Liver (tissue), 8 donors: ENCODE measurements at regions not wholly inside any gene's neighbourhood (a gene's known extent, or its start where the extent isn't known, plus 50 kb on each side); places are given as distances from the start of the nearest gene placed in this dataset.

ENCODE experiments used
- DNase-seq: peaks from one replicate; pipeline ENCODE4 v3.0.0-alpha.2; 2017; ENCODE audit warnings: low spot score
- H3K27ac ChIP-seq, 2 donors: one replicate each; pipeline ENCODE4 v1.7.0; 2013; ENCODE audit warnings: inconsistent platforms in 2 of 2, low read length in 2 of 2, control low read depth in 1 of 2, low read depth in 1 of 2, mild to moderate bottlenecking in 1 of 2
- H3K27me3 ChIP-seq, 4 donors: one replicate each; pipeline versions ENCODE4 v1.6.1 to v1.7.0; 2013; ENCODE audit warnings: low read length in 3 of 4, inconsistent platforms in 1 of 4, mild to moderate bottlenecking in 1 of 4, moderate library complexity in 1 of 4; ENCODE audit not compliant: control insufficient read depth in 4 of 4, insufficient read depth in 4 of 4
- H3K36me3 ChIP-seq, 4 donors: one replicate each; pipeline versions ENCODE4 v1.6.1 to v1.7.0; 2013; ENCODE audit warnings: low read length in 3 of 4, mild to moderate bottlenecking in 3 of 4, low read depth in 1 of 4, moderate library complexity in 1 of 4; ENCODE audit not compliant: control insufficient read depth in 4 of 4, insufficient read depth in 3 of 4
- H3K4me1 ChIP-seq, 4 donors: one replicate each; pipeline versions ENCODE4 v1.6.1 to v1.7.0; 2013; ENCODE audit warnings: low read length in 3 of 4, mild to moderate bottlenecking in 3 of 4, moderate library complexity in 1 of 4; ENCODE audit not compliant: control insufficient read depth in 4 of 4, insufficient read depth in 4 of 4
- H3K4me3 ChIP-seq, 3 donors: one replicate each; pipeline versions ENCODE4 v1.6.1 to v1.7.0; 2013; ENCODE audit warnings: low read length in 3 of 3, control low read depth in 1 of 3, low read depth in 1 of 3, mild to moderate bottlenecking in 1 of 3
- H3K9ac ChIP-seq, 2 donors: one replicate each; pipeline ENCODE4 v1.7.0; 2013; ENCODE audit warnings: low read length in 2 of 2, mild to moderate bottlenecking in 2 of 2, moderate library complexity in 2 of 2, control low read depth in 1 of 2, low read depth in 1 of 2
- H3K9me3 ChIP-seq, 4 donors: one replicate each; pipeline versions ENCODE4 v1.6.1 to v1.7.0; 2013; ENCODE audit warnings: low read length in 3 of 4; ENCODE audit not compliant: control insufficient read depth in 4 of 4
- FOXA1 ChIP-seq: IDR thresholded peaks from 2 replicates; pipeline ENCODE4 v1.6.1; 2016; ENCODE audit warnings: antibody characterized with exemption
- FOXA2 ChIP-seq: IDR thresholded peaks from 2 replicates; pipeline ENCODE4 v1.6.1; 2016; ENCODE audit warnings: antibody characterized with exemption
- GABPA ChIP-seq, 2 donors: IDR thresholded peaks in 1 of 2; conservative IDR thresholded peaks in 1 of 2; 2 replicates each; pipeline ENCODE4 v1.6.1; 2016; ENCODE audit warnings: antibody characterized with exemption in 2 of 2, mild to moderate bottlenecking in 1 of 2, moderate library complexity in 1 of 2
- HNF4A ChIP-seq, 2 donors: conservative IDR thresholded peaks; 2 replicates each; pipeline ENCODE4 v1.6.1; 2016; ENCODE audit warnings: antibody characterized with exemption in 2 of 2, mild to moderate bottlenecking in 2 of 2
- HNF4G ChIP-seq: IDR thresholded peaks from 2 replicates; pipeline ENCODE4 v1.6.1; 2016; ENCODE audit warnings: antibody characterized with exemption
- JUND ChIP-seq, 2 donors: IDR thresholded peaks; 2 replicates each; pipeline ENCODE4 v1.6.1; 2016; ENCODE audit warnings: antibody characterized with exemption in 2 of 2
- NR2F2 ChIP-seq: IDR thresholded peaks from 2 replicates; pipeline ENCODE4 v1.6.1; 2016; ENCODE audit warnings: antibody characterized with exemption
- RAD21 ChIP-seq, 2 donors: IDR thresholded peaks; 2 replicates each; pipeline ENCODE4 v1.6.1; 2016; ENCODE audit warnings: antibody characterized with exemption in 2 of 2, mild to moderate bottlenecking in 2 of 2
- SP1 ChIP-seq: IDR thresholded peaks from 2 replicates; pipeline ENCODE4 v1.6.1; 2018; ENCODE audit warnings: antibody characterized with exemption, mild to moderate bottlenecking
- YY1 ChIP-seq: IDR thresholded peaks from 2 replicates; pipeline ENCODE4 v1.6.1; 2016; ENCODE audit warnings: antibody characterized with exemption, mild to moderate bottlenecking
- WGBS: extraction: QIAGEN DNeasy Blood & Tissue Kit; methylation state at CpG from one replicate; pipeline ENCODE4 v1.1.7; 2013; 5-methylcytosine and 5-hydroxymethylcytosine counted together
- TF ChIP-seq, protein P1 (sequence below): fragments of 150-350 bp; IDR thresholded peaks from 2 replicates; pipeline ENCODE4 v1.5.1; 2017; ENCODE audit warnings: improper control_type of control experiment, low read depth, low read length; ENCODE audit not compliant: missing input control
- TF ChIP-seq, protein P2 (sequence below): IDR thresholded peaks from 2 replicates; pipeline ENCODE4 v1.6.1; 2016; ENCODE audit warnings: antibody characterized with exemption
- TF ChIP-seq, protein P3 (sequence below): IDR thresholded peaks from 2 replicates; pipeline ENCODE4 v1.6.1; 2016; ENCODE audit warnings: antibody characterized with exemption
- TF ChIP-seq, protein P4 (sequence below): IDR thresholded peaks from 2 replicates; pipeline ENCODE4 v1.6.1; 2016; ENCODE audit warnings: antibody characterized with exemption, mild to moderate bottlenecking
- donor health status: healthy.
- donor health status: healthy.
- donor health status: healthy.
- donor health status: healthy.
- donor health status: healthy.

DNA sequence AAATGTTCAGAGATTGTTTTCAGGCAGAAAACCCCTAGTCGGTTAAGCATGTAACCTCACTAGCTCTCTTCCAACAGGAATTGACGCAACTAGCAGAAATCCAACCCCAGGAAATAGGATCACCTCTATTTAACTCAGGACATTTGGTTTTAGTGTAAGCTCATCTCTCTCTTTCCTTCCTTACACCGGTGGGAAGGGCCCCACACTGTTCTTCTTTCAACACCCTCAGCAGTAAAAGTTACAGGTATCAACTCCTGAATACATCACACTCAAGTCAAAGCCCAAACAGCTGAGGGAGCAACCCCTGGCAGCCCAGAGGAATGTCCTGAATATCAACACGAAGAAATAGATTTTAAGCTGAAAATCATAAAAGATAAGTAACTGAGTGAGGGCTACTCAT lies 191.2 kb upstream of the KIF2B start (continued):
- TF ChIP-seq YY1 (no peak), NR2F2 (no peak)

DNA sequence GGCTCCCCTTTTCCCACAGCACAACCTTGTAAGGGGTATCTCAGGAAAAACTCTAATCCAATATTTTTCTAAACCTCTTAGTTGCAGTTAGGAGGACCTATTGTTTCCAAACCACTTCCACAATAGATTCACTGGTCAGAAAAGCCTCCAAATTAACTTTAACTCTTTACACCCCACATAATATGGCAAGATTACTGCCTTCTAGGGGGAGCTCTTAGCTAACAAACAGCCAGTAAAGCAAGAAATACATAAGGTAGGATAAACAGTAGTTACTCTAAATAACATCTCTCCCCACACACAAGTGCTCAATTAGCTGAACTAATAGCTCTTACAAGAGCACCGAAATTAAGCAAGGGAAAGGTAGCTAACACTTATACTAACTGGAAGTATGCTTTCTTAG lies 192.1 kb upstream of the KIF2B start:
- WGBS, result 51% methylated on average over 1 of the region's 1 CpG
- Histone ChIP-seq H3K27ac (no peak overlapping the region), H3K4me3 (no peak overlapping the region), H3K4me1 (no peaks in the 10 kb centered on the region), H3K36me3 (no peaks in the 10 kb centered on the region), H3K9me3 (no peaks in the 10 kb centered on the region), H3K9ac (no peak overlapping the region), H3K27me3 (no peaks in the 10 kb centered on the region)
- TF ChIP-seq, protein P1, sequence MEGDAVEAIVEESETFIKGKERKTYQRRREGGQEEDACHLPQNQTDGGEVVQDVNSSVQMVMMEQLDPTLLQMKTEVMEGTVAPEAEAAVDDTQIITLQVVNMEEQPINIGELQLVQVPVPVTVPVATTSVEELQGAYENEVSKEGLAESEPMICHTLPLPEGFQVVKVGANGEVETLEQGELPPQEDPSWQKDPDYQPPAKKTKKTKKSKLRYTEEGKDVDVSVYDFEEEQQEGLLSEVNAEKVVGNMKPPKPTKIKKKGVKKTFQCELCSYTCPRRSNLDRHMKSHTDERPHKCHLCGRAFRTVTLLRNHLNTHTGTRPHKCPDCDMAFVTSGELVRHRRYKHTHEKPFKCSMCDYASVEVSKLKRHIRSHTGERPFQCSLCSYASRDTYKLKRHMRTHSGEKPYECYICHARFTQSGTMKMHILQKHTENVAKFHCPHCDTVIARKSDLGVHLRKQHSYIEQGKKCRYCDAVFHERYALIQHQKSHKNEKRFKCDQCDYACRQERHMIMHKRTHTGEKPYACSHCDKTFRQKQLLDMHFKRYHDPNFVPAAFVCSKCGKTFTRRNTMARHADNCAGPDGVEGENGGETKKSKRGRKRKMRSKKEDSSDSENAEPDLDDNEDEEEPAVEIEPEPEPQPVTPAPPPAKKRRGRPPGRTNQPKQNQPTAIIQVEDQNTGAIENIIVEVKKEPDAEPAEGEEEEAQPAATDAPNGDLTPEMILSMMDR, result no peak
- no peak for TF ChIP-seq HNF4G
- TF ChIP-seq, protein P2, sequence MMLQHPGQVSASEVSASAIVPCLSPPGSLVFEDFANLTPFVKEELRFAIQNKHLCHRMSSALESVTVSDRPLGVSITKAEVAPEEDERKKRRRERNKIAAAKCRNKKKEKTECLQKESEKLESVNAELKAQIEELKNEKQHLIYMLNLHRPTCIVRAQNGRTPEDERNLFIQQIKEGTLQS, result no peak
- TF ChIP-seq FOXA1, result no peak
- TF ChIP-seq SP1, result no peak
- TF ChIP-seq, protein P3, sequence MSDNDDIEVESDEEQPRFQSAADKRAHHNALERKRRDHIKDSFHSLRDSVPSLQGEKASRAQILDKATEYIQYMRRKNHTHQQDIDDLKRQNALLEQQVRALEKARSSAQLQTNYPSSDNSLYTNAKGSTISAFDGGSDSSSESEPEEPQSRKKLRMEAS, result no peak
- TF ChIP-seq NR2F2, result no peak
- no peak for TF ChIP-seq JUND (IDR thresholded peaks at IDR 0.05)
- no peak for TF ChIP-seq RAD21 (IDR thresholded peaks at IDR 0.05)
- no peak for DNase-seq

DNA sequence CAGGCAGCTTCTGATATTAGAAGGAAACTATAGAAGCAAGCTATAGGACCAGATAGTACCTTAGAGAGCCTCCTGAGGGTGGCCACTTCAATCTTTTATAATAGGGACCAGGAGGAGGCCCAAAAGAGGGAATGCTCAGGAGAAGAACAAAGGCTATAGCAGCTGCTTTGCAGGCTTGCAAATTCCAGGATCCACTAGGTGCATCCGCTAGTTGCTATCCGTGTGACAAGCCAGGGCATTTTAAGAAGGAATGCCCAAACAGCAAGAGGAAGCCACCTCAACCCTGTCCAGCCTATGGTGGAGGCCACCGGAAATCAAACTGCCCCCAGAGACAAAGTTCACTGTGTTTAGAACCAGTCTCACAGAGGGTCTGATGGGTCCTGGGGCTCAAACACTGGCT lies 192.6 kb upstream of the KIF2B start:
- TF ChIP-seq HNF4G (no peak), FOXA1 (no peak), NR2F2 (no peak), SP1 (no peak), HNF4A (conservative IDR thresholded peaks at IDR 0.05) (no peak), JUND (IDR thresholded peaks at IDR 0.05) (no peak), YY1 (no peak), FOXA2 (no peak), RAD21 (IDR thresholded peaks at IDR 0.05) (no peak), GABPA (IDR thresholded peaks at IDR 0.05 in 1 of 2, conservative IDR thresholded peaks at IDR 0.05 in 1 of 2) (no peak)
- TF ChIP-seq, protein P4, sequence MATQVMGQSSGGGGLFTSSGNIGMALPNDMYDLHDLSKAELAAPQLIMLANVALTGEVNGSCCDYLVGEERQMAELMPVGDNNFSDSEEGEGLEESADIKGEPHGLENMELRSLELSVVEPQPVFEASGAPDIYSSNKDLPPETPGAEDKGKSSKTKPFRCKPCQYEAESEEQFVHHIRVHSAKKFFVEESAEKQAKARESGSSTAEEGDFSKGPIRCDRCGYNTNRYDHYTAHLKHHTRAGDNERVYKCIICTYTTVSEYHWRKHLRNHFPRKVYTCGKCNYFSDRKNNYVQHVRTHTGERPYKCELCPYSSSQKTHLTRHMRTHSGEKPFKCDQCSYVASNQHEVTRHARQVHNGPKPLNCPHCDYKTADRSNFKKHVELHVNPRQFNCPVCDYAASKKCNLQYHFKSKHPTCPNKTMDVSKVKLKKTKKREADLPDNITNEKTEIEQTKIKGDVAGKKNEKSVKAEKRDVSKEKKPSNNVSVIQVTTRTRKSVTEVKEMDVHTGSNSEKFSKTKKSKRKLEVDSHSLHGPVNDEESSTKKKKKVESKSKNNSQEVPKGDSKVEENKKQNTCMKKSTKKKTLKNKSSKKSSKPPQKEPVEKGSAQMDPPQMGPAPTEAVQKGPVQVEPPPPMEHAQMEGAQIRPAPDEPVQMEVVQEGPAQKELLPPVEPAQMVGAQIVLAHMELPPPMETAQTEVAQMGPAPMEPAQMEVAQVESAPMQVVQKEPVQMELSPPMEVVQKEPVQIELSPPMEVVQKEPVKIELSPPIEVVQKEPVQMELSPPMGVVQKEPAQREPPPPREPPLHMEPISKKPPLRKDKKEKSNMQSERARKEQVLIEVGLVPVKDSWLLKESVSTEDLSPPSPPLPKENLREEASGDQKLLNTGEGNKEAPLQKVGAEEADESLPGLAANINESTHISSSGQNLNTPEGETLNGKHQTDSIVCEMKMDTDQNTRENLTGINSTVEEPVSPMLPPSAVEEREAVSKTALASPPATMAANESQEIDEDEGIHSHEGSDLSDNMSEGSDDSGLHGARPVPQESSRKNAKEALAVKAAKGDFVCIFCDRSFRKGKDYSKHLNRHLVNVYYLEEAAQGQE, result no peak
- TF ChIP-seq, protein P2, result no peak

More for the DNA sequence above, 192.6 kb upstream of the KIF2B start:
- Histone ChIP-seq H3K4me3 (no peak overlapping the region), H3K9ac (no peak overlapping the region), H3K9me3 (no peaks in the 10 kb centered on the region), H3K27ac (no peak overlapping the region), H3K4me1 (no peaks in the 10 kb centered on the region), H3K36me3 (no peaks in the 10 kb centered on the region), H3K27me3 (no peaks in the 10 kb centered on the region)
- 69% methylated on average over 3 of the region's 3 CpGs for WGBS
- DNase-seq, result no peak
